ENCODE measurements at regions not wholly inside any gene's neighbourhood (a gene's known extent, or its start where the extent isn't known, plus 50 kb on each side); places are given as distances from the start of the nearest gene placed in this dataset.

DNA sequence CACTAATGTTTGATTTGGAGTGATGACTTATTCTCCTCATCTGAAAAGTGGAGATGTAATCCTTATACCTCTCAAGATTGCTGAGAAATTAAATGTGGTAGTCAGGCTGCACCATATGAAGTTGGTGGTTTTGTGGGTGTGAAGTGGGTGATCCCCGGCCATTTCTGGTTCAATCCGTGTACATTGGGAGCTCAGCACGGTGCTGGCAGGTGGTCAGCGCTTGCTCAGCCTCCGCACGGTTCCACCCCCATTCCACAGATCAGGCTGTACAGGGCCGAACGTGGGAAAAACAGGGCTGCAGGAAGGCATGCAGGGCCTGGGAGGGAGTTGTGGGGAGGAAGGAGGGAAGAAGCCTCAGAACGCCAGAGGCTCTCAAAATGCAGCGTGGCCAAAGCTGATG is 198.3 kb downstream of the INO80D start:
- peaks cover 14% of the 10 kb centered on the region for H3K4me1 Mint-ChIP-seq
- TF ChIP-seq SP1 (CRISPR knock-in tag; conservative IDR thresholded peaks at IDR 0.05) (no peak), GRHL2 (CRISPR knock-in tag; IDR thresholded peaks at IDR 0.05; ENCODE audit: insufficient replicate concordance, severe bottlenecking) (no peak), FOXP1 (CRISPR knock-in tag; IDR thresholded peaks at IDR 0.05; ENCODE audit: borderline replicate concordance) (no peak), GTF2I (CRISPR knock-in tag; conservative IDR thresholded peaks at IDR 0.05) (no peak), ESRRA (CRISPR knock-in tag; IDR thresholded peaks at IDR 0.05; ENCODE audit: borderline replicate concordance) (no peak), SOX15 (CRISPR knock-in tag; IDR thresholded peaks at IDR 0.05) (no peak), SMAD3 (CRISPR knock-in tag; IDR thresholded peaks at IDR 0.05; ENCODE audit: borderline replicate concordance) (no peak), KAT7 (CRISPR knock-in tag; IDR thresholded peaks at IDR 0.05; ENCODE audit: borderline replicate concordance) (no peak), ZNF423 (CRISPR knock-in tag; IDR thresholded peaks at IDR 0.05) (no peak)
- TF ChIP-seq, protein P1, sequence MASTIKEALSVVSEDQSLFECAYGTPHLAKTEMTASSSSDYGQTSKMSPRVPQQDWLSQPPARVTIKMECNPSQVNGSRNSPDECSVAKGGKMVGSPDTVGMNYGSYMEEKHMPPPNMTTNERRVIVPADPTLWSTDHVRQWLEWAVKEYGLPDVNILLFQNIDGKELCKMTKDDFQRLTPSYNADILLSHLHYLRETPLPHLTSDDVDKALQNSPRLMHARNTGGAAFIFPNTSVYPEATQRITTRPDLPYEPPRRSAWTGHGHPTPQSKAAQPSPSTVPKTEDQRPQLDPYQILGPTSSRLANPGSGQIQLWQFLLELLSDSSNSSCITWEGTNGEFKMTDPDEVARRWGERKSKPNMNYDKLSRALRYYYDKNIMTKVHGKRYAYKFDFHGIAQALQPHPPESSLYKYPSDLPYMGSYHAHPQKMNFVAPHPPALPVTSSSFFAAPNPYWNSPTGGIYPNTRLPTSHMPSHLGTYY (CRISPR knock-in tag; IDR thresholded peaks at IDR 0.05) = no peak
- TF ChIP-seq, protein P2, sequence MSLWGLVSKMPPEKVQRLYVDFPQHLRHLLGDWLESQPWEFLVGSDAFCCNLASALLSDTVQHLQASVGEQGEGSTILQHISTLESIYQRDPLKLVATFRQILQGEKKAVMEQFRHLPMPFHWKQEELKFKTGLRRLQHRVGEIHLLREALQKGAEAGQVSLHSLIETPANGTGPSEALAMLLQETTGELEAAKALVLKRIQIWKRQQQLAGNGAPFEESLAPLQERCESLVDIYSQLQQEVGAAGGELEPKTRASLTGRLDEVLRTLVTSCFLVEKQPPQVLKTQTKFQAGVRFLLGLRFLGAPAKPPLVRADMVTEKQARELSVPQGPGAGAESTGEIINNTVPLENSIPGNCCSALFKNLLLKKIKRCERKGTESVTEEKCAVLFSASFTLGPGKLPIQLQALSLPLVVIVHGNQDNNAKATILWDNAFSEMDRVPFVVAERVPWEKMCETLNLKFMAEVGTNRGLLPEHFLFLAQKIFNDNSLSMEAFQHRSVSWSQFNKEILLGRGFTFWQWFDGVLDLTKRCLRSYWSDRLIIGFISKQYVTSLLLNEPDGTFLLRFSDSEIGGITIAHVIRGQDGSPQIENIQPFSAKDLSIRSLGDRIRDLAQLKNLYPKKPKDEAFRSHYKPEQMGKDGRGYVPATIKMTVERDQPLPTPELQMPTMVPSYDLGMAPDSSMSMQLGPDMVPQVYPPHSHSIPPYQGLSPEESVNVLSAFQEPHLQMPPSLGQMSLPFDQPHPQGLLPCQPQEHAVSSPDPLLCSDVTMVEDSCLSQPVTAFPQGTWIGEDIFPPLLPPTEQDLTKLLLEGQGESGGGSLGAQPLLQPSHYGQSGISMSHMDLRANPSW (CRISPR knock-in tag; conservative IDR thresholded peaks at IDR 0.05; ENCODE audit: low read depth) = no peak
- TF ChIP-seq, protein P3, sequence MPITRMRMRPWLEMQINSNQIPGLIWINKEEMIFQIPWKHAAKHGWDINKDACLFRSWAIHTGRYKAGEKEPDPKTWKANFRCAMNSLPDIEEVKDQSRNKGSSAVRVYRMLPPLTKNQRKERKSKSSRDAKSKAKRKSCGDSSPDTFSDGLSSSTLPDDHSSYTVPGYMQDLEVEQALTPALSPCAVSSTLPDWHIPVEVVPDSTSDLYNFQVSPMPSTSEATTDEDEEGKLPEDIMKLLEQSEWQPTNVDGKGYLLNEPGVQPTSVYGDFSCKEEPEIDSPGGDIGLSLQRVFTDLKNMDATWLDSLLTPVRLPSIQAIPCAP (CRISPR knock-in tag; IDR thresholded peaks at IDR 0.05) = no peak
- TF ChIP-seq, protein P4, sequence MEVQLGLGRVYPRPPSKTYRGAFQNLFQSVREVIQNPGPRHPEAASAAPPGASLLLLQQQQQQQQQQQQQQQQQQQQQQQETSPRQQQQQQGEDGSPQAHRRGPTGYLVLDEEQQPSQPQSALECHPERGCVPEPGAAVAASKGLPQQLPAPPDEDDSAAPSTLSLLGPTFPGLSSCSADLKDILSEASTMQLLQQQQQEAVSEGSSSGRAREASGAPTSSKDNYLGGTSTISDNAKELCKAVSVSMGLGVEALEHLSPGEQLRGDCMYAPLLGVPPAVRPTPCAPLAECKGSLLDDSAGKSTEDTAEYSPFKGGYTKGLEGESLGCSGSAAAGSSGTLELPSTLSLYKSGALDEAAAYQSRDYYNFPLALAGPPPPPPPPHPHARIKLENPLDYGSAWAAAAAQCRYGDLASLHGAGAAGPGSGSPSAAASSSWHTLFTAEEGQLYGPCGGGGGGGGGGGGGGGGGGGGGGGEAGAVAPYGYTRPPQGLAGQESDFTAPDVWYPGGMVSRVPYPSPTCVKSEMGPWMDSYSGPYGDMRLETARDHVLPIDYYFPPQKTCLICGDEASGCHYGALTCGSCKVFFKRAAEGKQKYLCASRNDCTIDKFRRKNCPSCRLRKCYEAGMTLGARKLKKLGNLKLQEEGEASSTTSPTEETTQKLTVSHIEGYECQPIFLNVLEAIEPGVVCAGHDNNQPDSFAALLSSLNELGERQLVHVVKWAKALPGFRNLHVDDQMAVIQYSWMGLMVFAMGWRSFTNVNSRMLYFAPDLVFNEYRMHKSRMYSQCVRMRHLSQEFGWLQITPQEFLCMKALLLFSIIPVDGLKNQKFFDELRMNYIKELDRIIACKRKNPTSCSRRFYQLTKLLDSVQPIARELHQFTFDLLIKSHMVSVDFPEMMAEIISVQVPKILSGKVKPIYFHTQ (CRISPR knock-in tag; IDR thresholded peaks at IDR 0.05) = no peak
- TF ChIP-seq, protein P5, sequence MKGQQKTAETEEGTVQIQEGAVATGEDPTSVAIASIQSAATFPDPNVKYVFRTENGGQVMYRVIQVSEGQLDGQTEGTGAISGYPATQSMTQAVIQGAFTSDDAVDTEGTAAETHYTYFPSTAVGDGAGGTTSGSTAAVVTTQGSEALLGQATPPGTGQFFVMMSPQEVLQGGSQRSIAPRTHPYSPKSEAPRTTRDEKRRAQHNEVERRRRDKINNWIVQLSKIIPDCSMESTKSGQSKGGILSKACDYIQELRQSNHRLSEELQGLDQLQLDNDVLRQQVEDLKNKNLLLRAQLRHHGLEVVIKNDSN (CRISPR knock-in tag; IDR thresholded peaks at IDR 0.05) = no peak
- ATAC-seq (no peak), DNase-seq (ENCODE audit: low spot score) (no peak)
- H3K9me3 Mint-ChIP-seq = peaks cover 4% of the 10 kb centered on the region; the same call in 1 of the 2 replicates
- no peak overlapping the region for H3K27ac Mint-ChIP-seq
- H3K4me3 Mint-ChIP-seq = no peak overlapping the region
- peaks cover 3% of the 10 kb centered on the region; the same call in 1 of the 2 replicates for H3K27me3 Mint-ChIP-seq (ENCODE audit: low read depth)
- POLR2A ChIA-PET = no interaction called here
- H3K36me3 Mint-ChIP-seq = no peaks in the 10 kb centered on the region
- CTCF ChIA-PET = interaction anchor here (1.0 to 4.1 kb wide), 3 partner anchors 38 to 113 kb away, joined by 3 to 29 read pairs (median 4); no protein-coding TSS in a partner anchor

DNA sequence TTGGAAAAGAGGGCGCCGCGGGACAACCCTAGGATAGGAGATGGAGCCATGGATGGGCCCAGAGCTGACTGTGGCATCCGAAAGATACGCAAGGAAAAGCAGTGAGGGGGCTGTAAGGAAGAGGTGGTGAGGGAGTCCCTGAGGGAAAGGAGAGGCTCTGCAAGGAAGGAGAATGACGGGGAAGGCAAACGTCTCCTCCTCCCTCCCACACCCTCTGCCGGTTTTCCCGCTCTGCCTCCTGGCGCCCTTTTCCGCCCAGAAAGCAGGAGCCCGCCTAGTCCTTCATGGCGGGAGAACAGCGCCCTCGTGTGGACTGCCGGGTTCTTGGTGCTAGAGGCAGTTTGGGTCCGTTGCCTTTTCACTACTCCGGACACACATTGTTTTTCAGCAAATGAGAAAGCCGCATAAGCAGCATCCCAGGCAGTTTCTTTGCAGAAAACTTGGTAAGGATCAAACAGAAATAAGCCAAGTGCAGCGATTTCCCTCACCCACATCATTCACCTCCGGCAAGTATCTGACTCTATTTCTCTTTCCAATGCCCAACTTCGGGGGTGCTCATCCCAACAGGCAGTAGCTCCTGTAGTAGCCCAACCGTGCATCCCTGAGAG is 200.4 kb downstream of the INO80D start:
- POLR2A ChIA-PET = interaction anchor here (0.6 kb wide), 1 partner anchor 107 kb away, joined by 3 read pairs; no protein-coding TSS in a partner anchor
- DNase-seq (ENCODE audit: low spot score) = peak; percentile 96
- no peak overlapping the region for H3K4me3 Mint-ChIP-seq
- TF ChIP-seq, protein P6, sequence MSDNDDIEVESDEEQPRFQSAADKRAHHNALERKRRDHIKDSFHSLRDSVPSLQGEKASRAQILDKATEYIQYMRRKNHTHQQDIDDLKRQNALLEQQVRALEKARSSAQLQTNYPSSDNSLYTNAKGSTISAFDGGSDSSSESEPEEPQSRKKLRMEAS (CRISPR knock-in tag; IDR thresholded peaks at IDR 0.05) = peak; percentile 49
- TF ChIP-seq RORB (CRISPR knock-in tag; IDR thresholded peaks at IDR 0.05) (no peak), ETV6 (CRISPR knock-in tag; IDR thresholded peaks at IDR 0.05) (peak; percentile 85; the same call in 1 of the 2 replicates), GRHL2 (CRISPR knock-in tag; IDR thresholded peaks at IDR 0.05; ENCODE audit: insufficient replicate concordance, severe bottlenecking) (no peak), FOXP1 (CRISPR knock-in tag; IDR thresholded peaks at IDR 0.05; ENCODE audit: borderline replicate concordance) (no peak)
- TF ChIP-seq, protein P7, sequence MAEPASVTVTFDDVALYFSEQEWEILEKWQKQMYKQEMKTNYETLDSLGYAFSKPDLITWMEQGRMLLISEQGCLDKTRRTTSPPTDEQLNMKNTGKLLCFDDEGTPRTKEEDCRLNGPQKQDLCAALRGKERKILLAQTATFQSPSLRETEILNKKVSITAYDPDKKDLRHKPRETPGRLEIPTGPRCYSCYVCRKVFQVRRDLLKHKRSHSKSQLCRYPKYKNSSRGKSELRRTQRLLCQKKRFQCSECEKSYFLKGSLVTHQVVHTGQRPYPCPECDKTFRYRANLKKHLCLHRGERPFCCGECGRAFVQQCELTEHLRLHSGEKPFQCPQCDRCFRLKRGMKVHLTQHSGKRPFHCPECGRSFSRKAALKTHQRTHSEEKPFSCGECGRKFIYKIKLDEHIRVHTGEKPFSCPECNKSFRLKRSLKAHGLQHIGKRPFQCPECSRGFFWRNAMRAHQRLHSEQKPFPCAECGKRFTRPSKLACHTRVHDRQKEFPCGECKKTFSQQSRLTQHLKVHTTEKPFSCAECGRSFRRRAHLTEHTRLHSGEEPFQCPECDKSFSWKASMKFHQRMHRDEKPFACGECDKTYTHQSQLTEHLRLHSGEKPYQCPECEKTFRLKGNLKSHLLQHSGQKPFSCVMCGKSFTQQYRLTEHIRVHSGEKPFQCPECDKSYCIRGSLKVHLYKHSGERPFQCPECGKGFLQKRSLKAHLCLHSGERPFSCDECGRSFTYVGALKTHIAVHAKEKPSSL (CRISPR knock-in tag; conservative IDR thresholded peaks at IDR 0.05) = no peak
- TF ChIP-seq, protein P8, sequence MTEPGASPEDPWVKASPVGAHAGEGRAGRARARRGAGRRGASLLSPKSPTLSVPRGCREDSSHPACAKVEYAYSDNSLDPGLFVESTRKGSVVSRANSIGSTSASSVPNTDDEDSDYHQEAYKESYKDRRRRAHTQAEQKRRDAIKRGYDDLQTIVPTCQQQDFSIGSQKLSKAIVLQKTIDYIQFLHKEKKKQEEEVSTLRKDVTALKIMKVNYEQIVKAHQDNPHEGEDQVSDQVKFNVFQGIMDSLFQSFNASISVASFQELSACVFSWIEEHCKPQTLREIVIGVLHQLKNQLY (CRISPR knock-in tag; IDR thresholded peaks at IDR 0.05) = no peak
- TF ChIP-seq, protein P9, sequence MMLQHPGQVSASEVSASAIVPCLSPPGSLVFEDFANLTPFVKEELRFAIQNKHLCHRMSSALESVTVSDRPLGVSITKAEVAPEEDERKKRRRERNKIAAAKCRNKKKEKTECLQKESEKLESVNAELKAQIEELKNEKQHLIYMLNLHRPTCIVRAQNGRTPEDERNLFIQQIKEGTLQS (CRISPR knock-in tag; conservative IDR thresholded peaks at IDR 0.05) = no peak

More for the DNA sequence above, 200.4 kb downstream of the INO80D start:
- Mint-ChIP-seq H3K27ac (no peak overlapping the region), H3K4me1 (peaks cover 24% of the 10 kb centered on the region), H3K9me3 (peaks cover 4% of the 10 kb centered on the region; the same call in 1 of the 2 replicates), H3K27me3 (ENCODE audit: low read depth) (peaks cover 3% of the 10 kb centered on the region; the same call in 1 of the 2 replicates), H3K36me3 (no peaks in the 10 kb centered on the region)
- peak; percentile 95 for ATAC-seq
- CTCF ChIA-PET = interaction anchor here (0.5 to 4.1 kb wide), 11 partner anchors 12 to 204 kb away, joined by 3 to 57 read pairs (median 4); partner anchors contain the start of gene NRP2

Measured in WTC11 (cell line).